Right lobe of liver (tissue), 4 donors: ENCODE measurements at regions not wholly inside any gene's neighbourhood (a gene's known extent, or its start where the extent isn't known, plus 50 kb on each side); places are given as distances from the start of the nearest gene placed in this dataset.

Source experiments
- POLR2A ChIP-seq: fragments of 450-650 bp; IDR thresholded peaks from one replicate; pipeline ENCODE4 v1.6.1; 2017; ENCODE audit warnings: antibody characterized with exemption, mild to moderate bottlenecking
- TF ChIP-seq, protein P1 (sequence below), 4 donors: fragments of 200-600 bp in 3 of 4; fragments of 450-650 bp in 1 of 4; IDR thresholded peaks; one replicate each; pipeline versions ENCODE4 v1.5.1 to v1.8.0; 2016 to 2022; ENCODE audit warnings: antibody characterized with exemption in 4 of 4, mild to moderate bottlenecking in 2 of 4
- donor health status: DM: no; HTN: no; CAD: no.
- donor health status: DM: no; HTN: no; CAD: no.
- donor health status: DM: no; HTN: yes; CAD: no.

DNA sequence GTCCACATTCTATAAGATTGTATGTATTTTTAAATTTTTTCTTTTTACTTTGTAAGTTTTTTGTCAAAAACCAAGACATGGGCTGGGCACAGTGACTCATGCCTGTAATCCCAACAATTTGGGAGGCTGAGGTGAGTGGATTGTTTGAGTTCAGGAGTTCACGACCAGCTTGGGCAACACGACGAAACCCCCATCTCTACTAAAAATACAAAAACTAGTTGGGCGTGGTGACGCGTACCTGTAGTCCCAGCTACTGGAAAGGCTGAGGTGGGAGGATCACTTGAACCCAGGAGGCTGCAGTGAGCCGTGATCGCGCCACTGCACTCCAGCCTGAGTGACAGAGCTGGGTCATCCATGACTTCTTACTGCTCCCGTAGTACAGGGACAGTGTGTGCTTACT, 84.8 kb upstream of the PRDM11 start:
- TF ChIP-seq, protein P1, sequence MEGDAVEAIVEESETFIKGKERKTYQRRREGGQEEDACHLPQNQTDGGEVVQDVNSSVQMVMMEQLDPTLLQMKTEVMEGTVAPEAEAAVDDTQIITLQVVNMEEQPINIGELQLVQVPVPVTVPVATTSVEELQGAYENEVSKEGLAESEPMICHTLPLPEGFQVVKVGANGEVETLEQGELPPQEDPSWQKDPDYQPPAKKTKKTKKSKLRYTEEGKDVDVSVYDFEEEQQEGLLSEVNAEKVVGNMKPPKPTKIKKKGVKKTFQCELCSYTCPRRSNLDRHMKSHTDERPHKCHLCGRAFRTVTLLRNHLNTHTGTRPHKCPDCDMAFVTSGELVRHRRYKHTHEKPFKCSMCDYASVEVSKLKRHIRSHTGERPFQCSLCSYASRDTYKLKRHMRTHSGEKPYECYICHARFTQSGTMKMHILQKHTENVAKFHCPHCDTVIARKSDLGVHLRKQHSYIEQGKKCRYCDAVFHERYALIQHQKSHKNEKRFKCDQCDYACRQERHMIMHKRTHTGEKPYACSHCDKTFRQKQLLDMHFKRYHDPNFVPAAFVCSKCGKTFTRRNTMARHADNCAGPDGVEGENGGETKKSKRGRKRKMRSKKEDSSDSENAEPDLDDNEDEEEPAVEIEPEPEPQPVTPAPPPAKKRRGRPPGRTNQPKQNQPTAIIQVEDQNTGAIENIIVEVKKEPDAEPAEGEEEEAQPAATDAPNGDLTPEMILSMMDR (IDR thresholded peaks at IDR 0.05) = no peak
- no peak for TF ChIP-seq POLR2A
